Liver (tissue), 8 donors: ENCODE measurements at regions not wholly inside any gene's neighbourhood (a gene's known extent, or its start where the extent isn't known, plus 50 kb on each side); places are given as distances from the start of the nearest gene placed in this dataset.

ENCODE experiments used
- DNase-seq: peaks from one replicate; pipeline ENCODE4 v3.0.0-alpha.2; 2017; ENCODE audit warnings: low spot score
- H3K27ac ChIP-seq, 2 donors: one replicate each; pipeline ENCODE4 v1.7.0; 2013; ENCODE audit warnings: inconsistent platforms in 2 of 2, low read length in 2 of 2, control low read depth in 1 of 2, low read depth in 1 of 2, mild to moderate bottlenecking in 1 of 2
- H3K27me3 ChIP-seq, 4 donors: one replicate each; pipeline versions ENCODE4 v1.6.1 to v1.7.0; 2013; ENCODE audit warnings: low read length in 3 of 4, inconsistent platforms in 1 of 4, mild to moderate bottlenecking in 1 of 4, moderate library complexity in 1 of 4; ENCODE audit not compliant: control insufficient read depth in 4 of 4, insufficient read depth in 4 of 4
- H3K36me3 ChIP-seq, 4 donors: one replicate each; pipeline versions ENCODE4 v1.6.1 to v1.7.0; 2013; ENCODE audit warnings: low read length in 3 of 4, mild to moderate bottlenecking in 3 of 4, low read depth in 1 of 4, moderate library complexity in 1 of 4; ENCODE audit not compliant: control insufficient read depth in 4 of 4, insufficient read depth in 3 of 4
- H3K4me1 ChIP-seq, 4 donors: one replicate each; pipeline versions ENCODE4 v1.6.1 to v1.7.0; 2013; ENCODE audit warnings: low read length in 3 of 4, mild to moderate bottlenecking in 3 of 4, moderate library complexity in 1 of 4; ENCODE audit not compliant: control insufficient read depth in 4 of 4, insufficient read depth in 4 of 4
- H3K4me3 ChIP-seq, 3 donors: one replicate each; pipeline versions ENCODE4 v1.6.1 to v1.7.0; 2013; ENCODE audit warnings: low read length in 3 of 3, control low read depth in 1 of 3, low read depth in 1 of 3, mild to moderate bottlenecking in 1 of 3
- H3K9ac ChIP-seq, 2 donors: one replicate each; pipeline ENCODE4 v1.7.0; 2013; ENCODE audit warnings: low read length in 2 of 2, mild to moderate bottlenecking in 2 of 2, moderate library complexity in 2 of 2, control low read depth in 1 of 2, low read depth in 1 of 2
- H3K9me3 ChIP-seq, 4 donors: one replicate each; pipeline versions ENCODE4 v1.6.1 to v1.7.0; 2013; ENCODE audit warnings: low read length in 3 of 4; ENCODE audit not compliant: control insufficient read depth in 4 of 4
- ATF3 ChIP-seq: IDR thresholded peaks from 2 replicates; pipeline ENCODE4 v1.6.1; 2016; ENCODE audit warnings: antibody characterized with exemption
- EGR1 ChIP-seq, 2 donors: IDR thresholded peaks; 2 replicates each; pipeline ENCODE4 v1.6.1; 2016 to 2018; ENCODE audit warnings: antibody characterized with exemption in 2 of 2, low read depth in 2 of 2
- FOXA1 ChIP-seq: IDR thresholded peaks from 2 replicates; pipeline ENCODE4 v1.6.1; 2016; ENCODE audit warnings: antibody characterized with exemption
- FOXA2 ChIP-seq: IDR thresholded peaks from 2 replicates; pipeline ENCODE4 v1.6.1; 2016; ENCODE audit warnings: antibody characterized with exemption
- GABPA ChIP-seq, 2 donors: IDR thresholded peaks in 1 of 2; conservative IDR thresholded peaks in 1 of 2; 2 replicates each; pipeline ENCODE4 v1.6.1; 2016; ENCODE audit warnings: antibody characterized with exemption in 2 of 2, mild to moderate bottlenecking in 1 of 2, moderate library complexity in 1 of 2
- HNF4A ChIP-seq, 2 donors: conservative IDR thresholded peaks; 2 replicates each; pipeline ENCODE4 v1.6.1; 2016; ENCODE audit warnings: antibody characterized with exemption in 2 of 2, mild to moderate bottlenecking in 2 of 2
- HNF4G ChIP-seq: IDR thresholded peaks from 2 replicates; pipeline ENCODE4 v1.6.1; 2016; ENCODE audit warnings: antibody characterized with exemption
- JUND ChIP-seq, 2 donors: IDR thresholded peaks; 2 replicates each; pipeline ENCODE4 v1.6.1; 2016; ENCODE audit warnings: antibody characterized with exemption in 2 of 2
- NR2F2 ChIP-seq: IDR thresholded peaks from 2 replicates; pipeline ENCODE4 v1.6.1; 2016; ENCODE audit warnings: antibody characterized with exemption
- RAD21 ChIP-seq, 2 donors: IDR thresholded peaks; 2 replicates each; pipeline ENCODE4 v1.6.1; 2016; ENCODE audit warnings: antibody characterized with exemption in 2 of 2, mild to moderate bottlenecking in 2 of 2
- REST ChIP-seq: IDR thresholded peaks from 2 replicates; pipeline ENCODE4 v1.6.1; 2016; ENCODE audit warnings: antibody characterized with exemption, mild to moderate bottlenecking
- RXRA ChIP-seq, 2 donors: IDR thresholded peaks; 2 replicates each; pipeline ENCODE4 v1.6.1; 2017 to 2018; ENCODE audit warnings: antibody characterized with exemption in 2 of 2, mild to moderate bottlenecking in 1 of 2
- SP1 ChIP-seq: IDR thresholded peaks from 2 replicates; pipeline ENCODE4 v1.6.1; 2018; ENCODE audit warnings: antibody characterized with exemption, mild to moderate bottlenecking
- TAF1 ChIP-seq: conservative IDR thresholded peaks from 2 replicates; pipeline ENCODE4 v1.6.1; 2016; ENCODE audit warnings: antibody characterized with exemption, mild to moderate bottlenecking
- YY1 ChIP-seq: IDR thresholded peaks from 2 replicates; pipeline ENCODE4 v1.6.1; 2016; ENCODE audit warnings: antibody characterized with exemption, mild to moderate bottlenecking
- WGBS: extraction: QIAGEN DNeasy Blood & Tissue Kit; methylation state at CpG from one replicate; pipeline ENCODE4 v1.1.7; 2013; 5-methylcytosine and 5-hydroxymethylcytosine counted together
- TF ChIP-seq, protein P1 (sequence below): IDR thresholded peaks from 2 replicates; pipeline ENCODE4 v1.6.1; 2016; ENCODE audit warnings: antibody characterized with exemption
- TF ChIP-seq, protein P2 (sequence below): fragments of 150-350 bp; IDR thresholded peaks from 2 replicates; pipeline ENCODE4 v1.5.1; 2017; ENCODE audit warnings: improper control_type of control experiment, low read depth, low read length; ENCODE audit not compliant: missing input control
- TF ChIP-seq, protein P3 (sequence below): IDR thresholded peaks from 2 replicates; pipeline ENCODE4 v1.6.1; 2016; ENCODE audit warnings: antibody characterized with exemption
- donor health status: healthy.
- donor health status: healthy.
- donor health status: healthy.
- donor health status: healthy.
- donor health status: healthy.

- no peak overlapping the region for H3K4me3 ChIP-seq
- H3K27me3 ChIP-seq, result no peaks in the 10 kb centered on the region
- no peak for DNase-seq
- no peaks in the 10 kb centered on the region for H3K4me1 ChIP-seq
- H3K36me3 ChIP-seq, result no peaks in the 10 kb centered on the region
- H3K9ac ChIP-seq, result no peak overlapping the region
- TF ChIP-seq RAD21 (IDR thresholded peaks at IDR 0.05) (no peak), YY1 (no peak), ATF3 (no peak), SP1 (no peak), FOXA1 (no peak), NR2F2 (no peak), RXRA (IDR thresholded peaks at IDR 0.05) (no peak), EGR1 (IDR thresholded peaks at IDR 0.05; ENCODE audit: low read depth in 2 of 2) (no peak), FOXA2 (no peak), GABPA (IDR thresholded peaks at IDR 0.05 in 1 of 2, conservative IDR thresholded peaks at IDR 0.05 in 1 of 2) (no peak), JUND (IDR thresholded peaks at IDR 0.05) (no peak), HNF4A (conservative IDR thresholded peaks at IDR 0.05) (no peak)
- TF ChIP-seq, protein P1, sequence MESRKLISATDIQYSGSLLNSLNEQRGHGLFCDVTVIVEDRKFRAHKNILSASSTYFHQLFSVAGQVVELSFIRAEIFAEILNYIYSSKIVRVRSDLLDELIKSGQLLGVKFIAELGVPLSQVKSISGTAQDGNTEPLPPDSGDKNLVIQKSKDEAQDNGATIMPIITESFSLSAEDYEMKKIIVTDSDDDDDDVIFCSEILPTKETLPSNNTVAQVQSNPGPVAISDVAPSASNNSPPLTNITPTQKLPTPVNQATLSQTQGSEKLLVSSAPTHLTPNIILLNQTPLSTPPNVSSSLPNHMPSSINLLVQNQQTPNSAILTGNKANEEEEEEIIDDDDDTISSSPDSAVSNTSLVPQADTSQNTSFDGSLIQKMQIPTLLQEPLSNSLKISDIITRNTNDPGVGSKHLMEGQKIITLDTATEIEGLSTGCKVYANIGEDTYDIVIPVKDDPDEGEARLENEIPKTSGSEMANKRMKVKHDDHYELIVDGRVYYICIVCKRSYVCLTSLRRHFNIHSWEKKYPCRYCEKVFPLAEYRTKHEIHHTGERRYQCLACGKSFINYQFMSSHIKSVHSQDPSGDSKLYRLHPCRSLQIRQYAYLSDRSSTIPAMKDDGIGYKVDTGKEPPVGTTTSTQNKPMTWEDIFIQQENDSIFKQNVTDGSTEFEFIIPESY, result no peak
- TF ChIP-seq, protein P2, sequence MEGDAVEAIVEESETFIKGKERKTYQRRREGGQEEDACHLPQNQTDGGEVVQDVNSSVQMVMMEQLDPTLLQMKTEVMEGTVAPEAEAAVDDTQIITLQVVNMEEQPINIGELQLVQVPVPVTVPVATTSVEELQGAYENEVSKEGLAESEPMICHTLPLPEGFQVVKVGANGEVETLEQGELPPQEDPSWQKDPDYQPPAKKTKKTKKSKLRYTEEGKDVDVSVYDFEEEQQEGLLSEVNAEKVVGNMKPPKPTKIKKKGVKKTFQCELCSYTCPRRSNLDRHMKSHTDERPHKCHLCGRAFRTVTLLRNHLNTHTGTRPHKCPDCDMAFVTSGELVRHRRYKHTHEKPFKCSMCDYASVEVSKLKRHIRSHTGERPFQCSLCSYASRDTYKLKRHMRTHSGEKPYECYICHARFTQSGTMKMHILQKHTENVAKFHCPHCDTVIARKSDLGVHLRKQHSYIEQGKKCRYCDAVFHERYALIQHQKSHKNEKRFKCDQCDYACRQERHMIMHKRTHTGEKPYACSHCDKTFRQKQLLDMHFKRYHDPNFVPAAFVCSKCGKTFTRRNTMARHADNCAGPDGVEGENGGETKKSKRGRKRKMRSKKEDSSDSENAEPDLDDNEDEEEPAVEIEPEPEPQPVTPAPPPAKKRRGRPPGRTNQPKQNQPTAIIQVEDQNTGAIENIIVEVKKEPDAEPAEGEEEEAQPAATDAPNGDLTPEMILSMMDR, result no peak
- H3K27ac ChIP-seq, result no peak overlapping the region
- 25% methylated on average over 2 of the region's 2 CpGs for WGBS
- peaks cover 0 to 3% (median 1%) of the 10 kb centered on the region in 4 donors for H3K9me3 ChIP-seq
Measured at GRCh38 chr13:86788616-86789015, 882.6 kb upstream of the SLITRK5 start.

DNA sequence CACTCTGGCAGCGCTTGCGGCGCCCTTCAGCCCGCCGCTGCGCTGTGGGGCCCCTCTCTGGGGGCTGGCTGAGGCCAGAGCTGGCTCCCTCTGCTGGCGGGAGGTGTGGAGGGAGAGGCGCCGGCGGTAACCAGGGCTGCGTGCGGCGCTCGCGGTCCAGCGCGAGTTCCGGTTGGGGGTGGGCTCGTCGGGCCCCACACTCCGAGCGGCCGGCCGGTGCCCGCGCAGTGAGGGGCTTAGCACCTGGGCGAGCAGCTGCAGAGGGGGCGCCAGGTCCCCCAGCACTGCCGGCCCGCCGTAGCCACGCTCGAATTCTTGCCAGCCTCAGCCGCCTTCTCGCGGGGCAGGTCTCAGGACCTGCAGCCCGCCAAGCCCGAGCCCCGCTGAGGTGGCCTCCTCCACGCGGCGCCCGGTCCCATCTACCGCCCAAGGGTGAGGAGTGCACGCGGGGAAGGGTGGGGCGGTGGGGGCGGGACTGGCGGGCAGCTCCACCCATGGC is 879.0 kb upstream of the SLITRK5 start:
- H3K27ac ChIP-seq, result no peak overlapping the region
- no peak for TF ChIP-seq YY1
- no peak for TF ChIP-seq ATF3
- TF ChIP-seq TAF1, result no peak
- TF ChIP-seq, protein P2, result no peak
- no peak for TF ChIP-seq HNF4A (conservative IDR thresholded peaks at IDR 0.05)
- no peak for TF ChIP-seq GABPA (IDR thresholded peaks at IDR 0.05 in 1 of 2, conservative IDR thresholded peaks at IDR 0.05 in 1 of 2)
- TF ChIP-seq SP1, result no peak
- TF ChIP-seq RXRA (IDR thresholded peaks at IDR 0.05), result no peak
- no peak for TF ChIP-seq FOXA1
- TF ChIP-seq EGR1 (IDR thresholded peaks at IDR 0.05; ENCODE audit: low read depth in 2 of 2), result no peak
- TF ChIP-seq REST, result no peak
- no peak for TF ChIP-seq JUND (IDR thresholded peaks at IDR 0.05)
- no peak for TF ChIP-seq HNF4G
- TF ChIP-seq, protein P1, result no peak
- TF ChIP-seq, protein P3, sequence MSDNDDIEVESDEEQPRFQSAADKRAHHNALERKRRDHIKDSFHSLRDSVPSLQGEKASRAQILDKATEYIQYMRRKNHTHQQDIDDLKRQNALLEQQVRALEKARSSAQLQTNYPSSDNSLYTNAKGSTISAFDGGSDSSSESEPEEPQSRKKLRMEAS, result no peak
- TF ChIP-seq RAD21 (IDR thresholded peaks at IDR 0.05), result no peak
- no peak for TF ChIP-seq FOXA2
- no peak for TF ChIP-seq NR2F2
- WGBS, result 88% methylated on average over 49 of the region's 49 CpGs
- no peaks in the 10 kb centered on the region for H3K4me1 ChIP-seq
- no peaks in the 10 kb centered on the region for H3K27me3 ChIP-seq
- DNase-seq, result no peak
- H3K4me3 ChIP-seq, result no peak overlapping the region
- no peak overlapping the region for H3K9ac ChIP-seq
- H3K36me3 ChIP-seq, result no peaks in the 10 kb centered on the region
- H3K9me3 ChIP-seq, result peaks cover 0 to 3% (median 1%) of the 10 kb centered on the region in 4 donors
